ENCODE measurements at regions not wholly inside any gene's neighbourhood (a gene's known extent, or its start where the extent isn't known, plus 50 kb on each side); places are given as distances from the start of the nearest gene placed in this dataset.

DNA sequence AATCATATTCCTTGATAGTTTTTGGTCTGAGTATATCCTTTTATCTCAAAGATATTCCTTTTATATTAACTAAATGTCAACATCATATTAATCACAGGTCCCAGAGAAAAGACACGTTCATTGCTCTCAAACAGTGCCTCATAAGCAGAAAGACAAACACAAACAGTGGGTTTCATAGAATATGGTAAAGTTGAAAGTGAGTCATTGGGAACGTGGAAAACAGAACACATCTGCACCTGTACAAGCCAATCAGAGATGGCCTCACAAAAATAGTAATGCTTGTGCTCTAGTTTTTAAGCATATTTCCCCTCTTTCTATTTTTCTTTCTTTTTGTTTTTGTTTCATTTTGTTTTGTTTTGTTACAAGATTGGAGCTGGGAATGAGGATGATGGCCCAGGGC is 328.4 kb upstream of the MAP2 start:
- TF ChIP-seq, protein P1, sequence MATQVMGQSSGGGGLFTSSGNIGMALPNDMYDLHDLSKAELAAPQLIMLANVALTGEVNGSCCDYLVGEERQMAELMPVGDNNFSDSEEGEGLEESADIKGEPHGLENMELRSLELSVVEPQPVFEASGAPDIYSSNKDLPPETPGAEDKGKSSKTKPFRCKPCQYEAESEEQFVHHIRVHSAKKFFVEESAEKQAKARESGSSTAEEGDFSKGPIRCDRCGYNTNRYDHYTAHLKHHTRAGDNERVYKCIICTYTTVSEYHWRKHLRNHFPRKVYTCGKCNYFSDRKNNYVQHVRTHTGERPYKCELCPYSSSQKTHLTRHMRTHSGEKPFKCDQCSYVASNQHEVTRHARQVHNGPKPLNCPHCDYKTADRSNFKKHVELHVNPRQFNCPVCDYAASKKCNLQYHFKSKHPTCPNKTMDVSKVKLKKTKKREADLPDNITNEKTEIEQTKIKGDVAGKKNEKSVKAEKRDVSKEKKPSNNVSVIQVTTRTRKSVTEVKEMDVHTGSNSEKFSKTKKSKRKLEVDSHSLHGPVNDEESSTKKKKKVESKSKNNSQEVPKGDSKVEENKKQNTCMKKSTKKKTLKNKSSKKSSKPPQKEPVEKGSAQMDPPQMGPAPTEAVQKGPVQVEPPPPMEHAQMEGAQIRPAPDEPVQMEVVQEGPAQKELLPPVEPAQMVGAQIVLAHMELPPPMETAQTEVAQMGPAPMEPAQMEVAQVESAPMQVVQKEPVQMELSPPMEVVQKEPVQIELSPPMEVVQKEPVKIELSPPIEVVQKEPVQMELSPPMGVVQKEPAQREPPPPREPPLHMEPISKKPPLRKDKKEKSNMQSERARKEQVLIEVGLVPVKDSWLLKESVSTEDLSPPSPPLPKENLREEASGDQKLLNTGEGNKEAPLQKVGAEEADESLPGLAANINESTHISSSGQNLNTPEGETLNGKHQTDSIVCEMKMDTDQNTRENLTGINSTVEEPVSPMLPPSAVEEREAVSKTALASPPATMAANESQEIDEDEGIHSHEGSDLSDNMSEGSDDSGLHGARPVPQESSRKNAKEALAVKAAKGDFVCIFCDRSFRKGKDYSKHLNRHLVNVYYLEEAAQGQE (IDR thresholded peaks at IDR 0.05; ENCODE audit: insufficient read depth in 1 of 2, low read depth in 2 of 2, low read length in 2 of 2): no peak
- TF ChIP-seq POLR2AphosphoS5 (IDR thresholded peaks at IDR 0.05; ENCODE audit: low read depth, low read length) (no peak), SIN3A (IDR thresholded peaks at IDR 0.05; ENCODE audit: borderline replicate concordance, insufficient read depth, low read length) (no peak), TAF1 (IDR thresholded peaks at IDR 0.05; ENCODE audit: borderline replicate concordance, insufficient read depth, low read length) (no peak), FOXP2 (optimal IDR thresholded peaks at IDR 0.05; ENCODE audit: borderline replicate concordance, extremely low read depth, extremely low read length, insufficient read depth) (no peak)

DNA sequence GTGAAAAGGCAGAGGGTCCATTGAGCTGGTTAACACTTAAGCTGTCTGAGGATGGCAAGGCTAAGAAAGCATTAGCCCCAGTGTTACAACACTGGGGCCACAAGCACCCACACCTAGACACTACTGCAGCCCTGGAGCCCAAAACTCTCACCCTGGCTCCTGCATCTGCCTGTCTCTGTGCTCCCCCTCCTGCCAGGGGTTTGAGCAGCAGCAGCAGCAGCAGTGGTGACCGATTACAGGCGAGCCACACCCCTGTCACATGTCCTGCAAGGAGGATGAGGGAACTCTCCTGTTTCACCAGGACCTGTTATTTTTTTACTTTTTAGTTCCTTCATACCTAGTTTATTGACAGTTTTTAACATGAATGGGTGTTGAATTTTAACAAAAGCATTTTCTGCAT is 326.7 kb upstream of the MAP2 start:
- TF ChIP-seq SIN3A (IDR thresholded peaks at IDR 0.05; ENCODE audit: borderline replicate concordance, insufficient read depth, low read length) (no peak), FOXP2 (optimal IDR thresholded peaks at IDR 0.05; ENCODE audit: borderline replicate concordance, extremely low read depth, extremely low read length, insufficient read depth) (no peak), POLR2AphosphoS5 (IDR thresholded peaks at IDR 0.05; ENCODE audit: low read depth, low read length) (no peak), TAF1 (IDR thresholded peaks at IDR 0.05; ENCODE audit: borderline replicate concordance, insufficient read depth, low read length) (no peak)
- TF ChIP-seq, protein P1 (IDR thresholded peaks at IDR 0.05; ENCODE audit: insufficient read depth in 1 of 2, low read depth in 2 of 2, low read length in 2 of 2): no peak

DNA sequence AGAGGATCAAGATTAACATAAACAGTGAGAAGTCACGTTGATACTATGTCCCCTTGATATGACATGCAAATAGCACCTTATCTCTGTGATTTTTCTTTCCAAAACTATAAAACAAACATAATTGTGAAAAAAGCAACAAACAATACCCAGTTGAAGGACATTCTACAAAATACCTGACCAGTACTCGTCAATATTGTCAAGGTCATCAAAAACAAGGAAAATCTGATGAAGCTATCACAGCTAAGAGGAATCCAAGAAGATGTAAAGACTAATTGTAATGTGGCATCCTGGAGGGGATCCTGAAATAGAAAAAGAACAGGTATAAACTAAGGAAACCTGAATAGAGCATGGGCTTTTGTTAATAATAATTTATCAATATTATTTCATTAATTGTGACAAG is 321.5 kb upstream of the MAP2 start:
- TF ChIP-seq TAF1 (IDR thresholded peaks at IDR 0.05; ENCODE audit: borderline replicate concordance, insufficient read depth, low read length) (no peak), SIN3A (IDR thresholded peaks at IDR 0.05; ENCODE audit: borderline replicate concordance, insufficient read depth, low read length) (no peak), FOXP2 (optimal IDR thresholded peaks at IDR 0.05; ENCODE audit: borderline replicate concordance, extremely low read depth, extremely low read length, insufficient read depth) (no peak), POLR2AphosphoS5 (IDR thresholded peaks at IDR 0.05; ENCODE audit: low read depth, low read length) (no peak)
- TF ChIP-seq, protein P1 (IDR thresholded peaks at IDR 0.05; ENCODE audit: insufficient read depth in 1 of 2, low read depth in 2 of 2, low read length in 2 of 2): no peak

DNA sequence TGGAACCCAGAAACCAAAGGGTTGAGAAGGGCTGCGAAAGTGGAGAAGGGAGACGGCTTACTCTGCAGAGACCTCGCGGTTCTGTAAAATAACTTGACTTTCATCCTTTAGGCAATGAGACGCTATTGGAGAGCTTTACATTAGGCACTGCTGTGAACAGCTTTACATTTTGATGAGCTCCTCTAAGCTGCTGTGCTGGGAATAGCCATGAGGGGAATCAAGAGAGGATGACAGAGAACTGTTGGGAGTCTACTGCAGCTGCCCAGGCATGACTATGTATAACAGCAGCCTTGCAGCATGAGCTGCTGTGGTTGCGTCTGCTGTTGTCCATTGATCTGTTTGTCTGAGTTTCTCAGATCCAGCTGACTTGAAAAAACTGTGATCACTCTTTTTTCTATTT is 310.8 kb upstream of the MAP2 start:
- no peak for TF ChIP-seq POLR2AphosphoS5 (IDR thresholded peaks at IDR 0.05; ENCODE audit: low read depth, low read length)
- TF ChIP-seq SIN3A (IDR thresholded peaks at IDR 0.05; ENCODE audit: borderline replicate concordance, insufficient read depth, low read length): no peak

DNA sequence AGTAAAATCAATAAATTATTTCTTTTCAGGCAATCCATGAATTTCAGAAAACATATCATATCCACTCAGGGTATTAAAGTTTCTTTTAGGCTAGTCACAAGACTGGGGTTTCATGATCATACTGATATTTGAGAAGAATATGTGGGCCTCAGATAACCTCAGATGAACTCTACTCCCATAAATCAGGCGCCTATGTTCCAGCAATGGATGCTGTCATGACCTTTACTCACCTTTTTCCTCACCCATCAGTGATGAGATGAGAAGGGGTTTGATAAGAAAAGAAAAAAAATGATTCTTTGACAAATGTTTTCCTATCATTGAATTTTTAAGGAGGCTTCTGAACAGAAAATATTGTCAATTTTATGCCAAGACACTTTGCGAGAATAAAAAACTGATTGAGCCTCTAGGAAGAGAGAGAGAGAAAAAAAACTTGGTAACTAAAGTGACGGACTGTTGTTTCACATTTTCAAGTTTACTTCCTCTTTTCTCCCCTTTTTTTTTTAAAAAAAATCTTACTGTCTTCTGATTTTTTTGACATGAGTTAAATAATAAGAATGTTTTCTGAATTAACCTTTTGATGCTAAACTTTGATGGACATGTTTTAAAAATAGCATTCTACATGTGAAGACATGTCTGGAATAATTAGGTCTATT is 309.1 kb upstream of the MAP2 start:
- TF ChIP-seq TAF1 (IDR thresholded peaks at IDR 0.05; ENCODE audit: borderline replicate concordance, insufficient read depth, low read length): no peak
- no peak for TF ChIP-seq FOXP2 (optimal IDR thresholded peaks at IDR 0.05; ENCODE audit: borderline replicate concordance, extremely low read depth, extremely low read length, insufficient read depth)
- no peak for TF ChIP-seq POLR2AphosphoS5 (IDR thresholded peaks at IDR 0.05; ENCODE audit: low read depth, low read length)
- no peak for TF ChIP-seq SIN3A (IDR thresholded peaks at IDR 0.05; ENCODE audit: borderline replicate concordance, insufficient read depth, low read length)
- TF ChIP-seq, protein P1 (IDR thresholded peaks at IDR 0.05; ENCODE audit: insufficient read depth in 1 of 2, low read depth in 2 of 2, low read length in 2 of 2): no peak

Measured in PFSK-1 (cell line).